Adipose tissue (tissue), 3 donors: ENCODE measurements at regions not wholly inside any gene's neighbourhood (a gene's known extent, or its start where the extent isn't known, plus 50 kb on each side); places are given as distances from the start of the nearest gene placed in this dataset.
"Not testable (repeated sequence)": the region's sequence is repeated elsewhere in the genome, so short reads cannot be mapped to it uniquely, and the experiment has no call there.

Source experiments
- H3K27ac ChIP-seq: one replicate; pipeline ENCODE4 v1.5.1; 2013; ENCODE audit warnings: low read depth, low read length
- WGBS, 3 donors: extraction: QIAGEN DNeasy Blood & Tissue Kit; methylation state at CpG; one replicate each; pipeline ENCODE4 v1.1.7; 2013; 5-methylcytosine and 5-hydroxymethylcytosine counted together
- donor health status: healthy with polysubstance abuse.
- donor health status: Bipolar disorder and iron deficiency.
- donor health status: healthy.

- no peak overlapping the region for H3K27ac ChIP-seq
- WGBS, 3 donors = 58 to 77% (median 72%) methylated on average over 3 of the region's 3 CpGs
Observed at GRCh38 chr21:27954543-27955165, 987.8 kb upstream of the ADAMTS5 start.

DNA sequence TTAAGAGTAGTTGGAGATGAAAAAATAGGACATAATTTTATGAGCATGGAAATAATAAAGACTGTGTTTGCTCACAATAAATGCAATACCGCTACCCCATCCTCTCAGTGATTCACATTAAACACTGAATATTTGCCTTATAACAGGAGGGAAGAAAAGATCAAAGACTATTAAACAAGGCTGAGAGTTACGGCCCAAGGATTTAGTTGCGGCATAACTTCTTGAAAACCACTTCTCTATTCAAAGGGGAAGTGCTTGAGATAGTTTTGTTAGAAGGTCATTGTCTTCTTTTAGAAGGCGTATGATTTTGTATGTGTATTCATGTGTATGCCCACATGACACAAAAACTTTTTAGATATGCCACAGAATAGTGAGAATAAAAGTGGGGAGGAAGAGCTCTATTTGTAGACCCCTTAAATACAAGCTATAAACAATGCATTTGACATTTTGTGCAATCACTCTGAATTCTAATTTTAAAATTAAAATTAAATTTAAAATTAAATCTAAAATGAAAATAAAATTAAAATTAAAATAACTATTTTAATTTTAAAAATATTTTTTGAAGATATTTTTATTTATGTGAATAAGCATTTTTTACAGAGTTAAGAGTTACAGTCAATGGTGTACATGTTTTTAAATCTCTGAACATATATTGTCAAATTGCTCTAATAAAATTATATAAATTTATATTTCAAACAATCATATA is 986.6 kb upstream of the ADAMTS5 start:
- whole genome bisulfite sequencing, 3 donors = 58 to 91% (median 62%) methylated on average over 4 of the region's 4 CpGs

DNA sequence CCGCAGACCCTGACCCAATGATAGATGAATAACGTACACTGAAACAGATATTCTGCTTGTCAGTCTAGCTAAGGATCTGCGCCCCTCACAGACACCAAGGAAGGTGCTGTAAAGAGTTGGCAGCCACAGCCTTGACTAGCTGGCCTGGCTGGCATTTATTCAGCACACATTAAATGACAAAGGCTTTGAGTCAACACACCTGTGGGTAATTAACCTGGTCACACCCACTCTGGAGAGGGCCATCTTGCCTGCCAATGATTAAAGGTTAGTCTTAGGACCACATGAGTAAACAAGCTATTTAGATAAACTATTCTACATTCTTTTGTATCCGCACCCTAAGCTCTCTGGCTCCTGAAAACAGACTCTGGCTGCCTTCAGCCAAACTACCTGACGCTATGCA is 982.2 kb upstream of the ADAMTS5 start:
- WGBS, 3 donors = 87 to 92% (median 90%) methylated on average over 5 of the region's 5 CpGs
- not testable (repeated sequence) for H3K27ac ChIP-seq

More for the DNA sequence above, 986.6 kb upstream of the ADAMTS5 start:
- H3K27ac ChIP-seq = no peak overlapping the region

- 100% methylated on average over 1 of the region's 1 CpG; no CpG with 5 or more reads in 1 of the 3 donors for WGBS, 3 donors
- not testable (repeated sequence) for H3K27ac ChIP-seq
Observed at GRCh38 chr21:27930108-27930767, 963.4 kb upstream of the ADAMTS5 start.

- WGBS, 3 donors = 79 to 86% (median 81%) methylated on average over 4 of the region's 4 CpGs
- H3K27ac ChIP-seq = not testable (repeated sequence)
Observed at GRCh38 chr21:27929179-27929578, 962.3 kb upstream of the ADAMTS5 start.

DNA sequence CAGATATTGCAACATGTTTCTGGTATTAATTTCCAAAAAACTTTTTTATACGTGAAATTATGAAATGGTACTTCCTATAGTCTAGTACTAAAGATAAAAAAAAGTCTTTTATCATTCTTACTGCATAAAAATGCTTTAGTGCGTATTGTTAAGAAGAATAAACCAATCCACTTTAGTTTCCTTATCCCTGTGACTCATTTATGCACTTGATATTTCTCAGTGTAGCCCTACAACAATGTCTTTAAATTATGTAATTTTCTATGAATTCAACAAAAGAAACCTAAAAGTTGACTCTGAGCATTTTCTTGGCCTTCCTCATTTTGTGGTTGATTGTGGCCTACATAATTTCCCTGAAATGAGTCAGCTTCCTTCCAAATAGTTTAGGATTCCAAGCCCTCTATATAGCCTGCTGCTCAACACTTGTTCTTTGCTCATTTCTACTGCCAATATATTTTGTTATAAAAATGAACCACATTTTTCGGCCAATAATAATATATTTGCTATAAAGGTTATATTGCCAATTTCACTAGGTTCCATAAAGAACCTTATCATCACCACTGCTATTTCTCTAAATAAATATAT is 961.7 kb upstream of the ADAMTS5 start:
- H3K27ac ChIP-seq = not testable (repeated sequence)
- 49 to 84% (median 54%) methylated on average over 3 of the region's 3 CpGs for WGBS, 3 donors

- H3K27ac ChIP-seq = not testable (repeated sequence)
- 0 to 88% (median 51%) methylated on average over 1 of the region's 1 CpG for WGBS, 3 donors
Observed at GRCh38 chr21:27921421-27921820, 954.5 kb upstream of the ADAMTS5 start.

DNA sequence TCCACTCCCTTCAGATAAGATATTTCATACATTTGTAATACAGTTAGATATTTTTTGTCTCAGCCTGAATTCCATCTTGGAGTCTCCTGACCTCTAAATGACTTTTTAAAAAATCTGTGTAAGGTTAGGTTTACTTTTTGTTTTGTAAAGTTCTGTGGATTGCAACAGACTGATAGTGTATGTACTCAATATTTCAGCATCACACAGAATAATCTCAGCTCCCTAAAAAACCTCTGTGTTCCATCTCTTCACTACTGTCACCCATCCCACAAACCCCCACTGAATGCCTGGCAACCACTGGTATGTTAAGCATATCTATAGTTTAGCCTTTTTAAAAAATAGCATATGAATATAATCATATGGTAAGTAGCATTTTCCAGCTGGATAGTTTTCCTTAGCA is 951.1 kb upstream of the ADAMTS5 start:
- not testable (repeated sequence) for H3K27ac ChIP-seq

DNA sequence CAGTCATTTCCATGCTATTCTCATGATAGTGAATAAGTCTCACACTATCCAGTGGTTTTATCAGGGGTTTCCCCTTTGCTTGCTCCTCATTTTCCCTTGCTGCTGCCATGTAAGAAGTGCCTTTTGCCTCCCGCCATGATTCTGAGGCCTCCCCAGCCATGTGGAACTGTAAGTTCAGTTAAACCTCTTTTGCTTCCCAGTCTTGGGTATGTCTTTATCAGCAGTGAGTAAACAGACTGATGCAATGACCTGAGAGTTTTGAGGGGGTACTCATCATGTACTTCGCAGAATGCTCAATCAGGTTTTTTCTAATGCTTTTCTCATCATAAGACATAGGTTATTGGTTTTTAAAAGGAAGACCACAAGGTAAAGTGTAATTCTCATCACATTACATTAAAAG is 949.4 kb upstream of the ADAMTS5 start:
- not testable (repeated sequence) for H3K27ac ChIP-seq
- WGBS, 3 donors = 87 to 96% (median 88%) methylated on average over 2 of the region's 2 CpGs

- 58 to 83% (median 76%) methylated on average over 2 of the region's 2 CpGs for WGBS, 3 donors
- H3K27ac ChIP-seq = not testable (repeated sequence)
Observed at GRCh38 chr21:27912133-27912532, 945.2 kb upstream of the ADAMTS5 start.

DNA sequence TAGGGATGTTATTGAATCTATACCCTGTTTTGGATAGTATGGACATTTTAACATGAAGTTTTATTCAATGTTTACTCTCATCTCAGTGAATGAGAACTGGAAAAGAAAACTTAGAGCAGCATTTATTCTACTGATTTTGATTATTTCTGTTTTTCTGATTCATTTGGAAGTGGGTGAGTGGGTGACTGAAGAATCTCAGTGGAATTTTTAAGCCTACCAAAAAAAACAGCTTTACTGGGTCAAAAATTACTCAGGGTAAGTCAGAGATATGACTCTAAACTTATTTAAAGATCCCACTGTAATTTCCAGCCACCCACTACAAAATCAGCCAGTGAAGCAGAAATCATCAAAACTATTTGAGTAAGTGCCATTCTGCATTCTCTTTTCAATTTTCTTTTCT is 942.6 kb upstream of the ADAMTS5 start:
- H3K27ac ChIP-seq = not testable (repeated sequence)

- not testable (repeated sequence) for H3K27ac ChIP-seq
- 88 to 96% (median 91%) methylated on average over 4 of the region's 4 CpGs for WGBS, 3 donors
Observed at GRCh38 chr21:27908816-27909215, 941.9 kb upstream of the ADAMTS5 start.

GRCh38 chr21:27902904-27903303 is 936.0 kb upstream of the ADAMTS5 start:
- WGBS, 3 donors = 59 to 81% (median 61%) methylated on average over 2 of the region's 2 CpGs

DNA sequence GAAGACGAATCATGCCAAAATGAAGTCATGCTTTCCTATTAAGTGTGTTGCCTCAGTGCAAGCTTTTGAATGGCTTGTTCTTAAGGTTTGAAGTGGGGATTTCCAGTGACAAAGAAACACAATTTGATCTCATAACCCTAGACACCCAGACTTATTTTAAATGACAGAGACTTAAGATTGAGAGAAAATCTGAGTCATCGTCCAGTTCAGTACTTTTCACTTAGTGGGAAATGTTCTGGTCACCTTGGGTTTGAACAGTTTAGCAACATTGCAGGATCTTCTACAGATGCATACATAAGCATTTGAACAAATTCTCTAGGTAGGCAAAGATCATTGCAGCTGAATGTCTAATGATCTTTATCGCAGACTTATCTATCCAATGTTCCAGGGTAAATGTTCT is 926.7 kb upstream of the ADAMTS5 start:
- 83 to 94% (median 85%) methylated on average over 2 of the region's 3 CpGs for WGBS, 3 donors
- not testable (repeated sequence) for H3K27ac ChIP-seq

More at GRCh38 chr21:27902904-27903303, 936.0 kb upstream of the ADAMTS5 start:
- H3K27ac ChIP-seq = not testable (repeated sequence)

- 43 to 60% (median 57%) methylated on average over 4 of the region's 4 CpGs for WGBS, 3 donors
- H3K27ac ChIP-seq = not testable (repeated sequence)
Observed at GRCh38 chr21:27891495-27891894, 924.6 kb upstream of the ADAMTS5 start.

DNA sequence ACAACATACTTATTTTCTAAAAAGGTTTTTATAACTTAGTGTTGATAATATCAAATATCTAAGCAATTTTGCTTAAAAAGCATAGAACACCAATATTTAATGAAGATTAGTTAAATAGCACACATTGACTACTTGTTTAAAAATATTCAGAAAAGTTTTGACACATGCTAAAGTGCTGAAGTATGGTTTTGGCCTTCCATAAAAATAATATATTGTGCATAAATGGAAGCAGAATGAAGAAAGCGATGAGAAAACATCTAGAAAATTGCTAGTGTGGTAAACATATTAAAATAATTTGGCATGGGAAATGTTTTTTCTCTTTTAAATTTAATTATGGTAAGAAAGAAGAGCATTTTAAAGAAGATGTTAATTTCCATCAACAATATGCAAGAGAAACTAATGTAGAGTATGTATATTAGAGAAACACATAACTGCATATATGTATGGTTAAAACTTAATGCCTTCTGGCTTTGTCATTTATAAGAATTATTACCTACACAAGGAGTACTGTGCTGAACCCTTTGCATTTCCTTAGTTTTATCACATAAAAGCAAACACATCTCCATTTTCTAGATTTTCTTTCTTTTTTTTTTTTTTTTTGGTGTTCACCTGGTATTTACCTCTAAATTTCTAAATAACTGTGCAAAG is 921.0 kb upstream of the ADAMTS5 start:
- 89 to 100% (median 89%) methylated on average over 1 of the region's 1 CpG for WGBS, 3 donors
- not testable (repeated sequence) for H3K27ac ChIP-seq

DNA sequence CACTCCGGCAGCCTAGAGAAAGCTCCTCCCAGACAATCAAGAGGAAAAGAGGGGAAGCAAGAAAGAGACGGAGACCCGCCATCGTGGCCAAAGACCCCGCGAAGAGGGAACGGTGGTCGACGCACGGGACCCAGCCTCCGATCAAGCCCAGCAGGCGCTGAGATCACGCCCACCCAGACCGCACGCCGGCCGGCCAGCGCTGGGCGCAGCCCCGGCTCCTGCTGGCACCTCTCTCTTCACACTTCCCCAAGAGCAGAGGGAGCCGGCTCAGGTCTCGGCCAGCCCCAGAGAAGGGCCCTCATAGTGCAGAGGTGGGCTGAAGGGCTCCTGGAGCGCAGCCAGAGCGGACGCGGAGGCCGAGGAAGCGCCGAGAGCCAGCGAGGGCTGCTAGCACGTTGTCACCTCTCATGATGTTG is 918.4 kb upstream of the ADAMTS5 start:
- no peak overlapping the region for H3K27ac ChIP-seq
- WGBS, 3 donors = 94 to 98% (median 95%) methylated on average over 31 of the region's 31 CpGs

DNA sequence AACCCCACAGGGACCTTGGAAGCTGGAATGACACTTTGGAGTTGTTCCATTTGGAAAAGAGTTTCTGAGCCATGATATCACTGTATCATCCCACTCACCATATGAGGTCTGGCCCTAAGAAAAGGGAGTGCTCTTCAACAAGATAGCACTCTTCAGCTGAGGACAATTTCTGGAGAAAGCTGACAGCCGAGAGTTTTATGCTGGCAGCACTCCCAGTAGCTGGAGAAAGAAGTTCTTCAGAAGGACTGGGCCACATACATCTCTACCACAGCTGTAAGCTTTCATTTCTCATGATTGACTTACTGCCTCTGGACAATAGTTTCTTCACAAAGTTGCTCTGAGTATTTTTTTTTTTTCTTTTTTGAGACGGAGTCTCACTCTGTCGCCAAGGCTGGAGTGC is 914.4 kb upstream of the ADAMTS5 start:
- 56 to 72% (median 63%) methylated on average over 3 of the region's 3 CpGs for WGBS, 3 donors
- H3K27ac ChIP-seq = not testable (repeated sequence)

GRCh38 chr21:27872411-27872810 is 905.5 kb upstream of the ADAMTS5 start:
- not testable (repeated sequence) for H3K27ac ChIP-seq
- WGBS, 3 donors = 32 to 73% (median 69%) methylated on average over 2 of the region's 2 CpGs
